SJSA1 (cell line): ENCODE measurements at regions not wholly inside any gene's neighbourhood (a gene's known extent, or its start where the extent isn't known, plus 50 kb on each side); places are given as distances from the start of the nearest gene placed in this dataset.
"Not testable (repeated sequence)": the region's sequence is repeated elsewhere in the genome, so short reads cannot be mapped to it uniquely, and the experiment has no call there.

ENCODE experiments used
- DNase-seq, 2 experiments: peaks; one replicate each; pipeline ENCODE4 v3.0.0-alpha.2; 2015 to 2020; ENCODE audit warnings: low spot score in 2 of 2, low read depth in 1 of 2
- H3K27ac ChIP-seq: fragments of 250-450 bp; sonication (Bioruptor Pico); 2 replicates; pipeline ENCODE4 v1.5.1; 2020; ENCODE audit warnings: mild to moderate bottlenecking, moderate library complexity
- H3K27me3 ChIP-seq: fragments of 250-450 bp; sonication (Bioruptor Pico); replicated peaks from 2 replicates; pipeline ENCODE4 v1.5.1; 2020; ENCODE audit warnings: mild to moderate bottlenecking, moderate library complexity
- H3K36me3 ChIP-seq: fragments of 250-450 bp; sonication (Bioruptor Pico); 2 replicates; pipeline ENCODE4 v1.5.1; 2020; ENCODE audit warnings: mild to moderate bottlenecking
- H3K4me1 ChIP-seq: fragments of 250-450 bp; sonication (Bioruptor Pico); replicated peaks from 2 replicates; pipeline ENCODE4 v1.6.1; 2021; ENCODE audit warnings: mild to moderate bottlenecking
- H3K4me3 ChIP-seq: fragments of 250-450 bp; sonication (Bioruptor Pico); 2 replicates; pipeline ENCODE4 v1.5.1; 2020; ENCODE audit warnings: mild to moderate bottlenecking
- H3K9me3 ChIP-seq: fragments of 250-450 bp; sonication (Bioruptor Pico); replicated peaks from 2 replicates; pipeline ENCODE4 v1.5.1; 2020; ENCODE audit warnings: mild to moderate bottlenecking

- Histone ChIP-seq H3K27me3 (no peaks in the 10 kb centered on the region), H3K36me3 (no peaks in the 10 kb centered on the region), H3K27ac (no peak overlapping the region), H3K4me3 (no peak overlapping the region), H3K9me3 (no peaks in the 10 kb centered on the region), H3K4me1 (no peaks in the 10 kb centered on the region)
- no peak for DNase-seq
These were observed 129.0 kb downstream of the VSIG4 start for GRCh38 chrX:65910899-65911298.

- Histone ChIP-seq H3K36me3 (no peaks in the 10 kb centered on the region), H3K27me3 (no peaks in the 10 kb centered on the region), H3K4me1 (no peaks in the 10 kb centered on the region), H3K4me3 (no peak overlapping the region), H3K9me3 (no peaks in the 10 kb centered on the region), H3K27ac (no peak overlapping the region)
- DNase-seq = no peak
These were observed 136.1 kb downstream of the VSIG4 start for GRCh38 chrX:65903750-65904149.

GRCh38 chrX:65902011-65902410, 137.9 kb downstream of the VSIG4 start:
- Histone ChIP-seq H3K4me3 (no peak overlapping the region), H3K27ac (no peak overlapping the region), H3K27me3 (no peaks in the 10 kb centered on the region), H3K4me1 (no peaks in the 10 kb centered on the region), H3K9me3 (no peaks in the 10 kb centered on the region), H3K36me3 (no peaks in the 10 kb centered on the region)
- no peak for DNase-seq

- H3K27me3 ChIP-seq = no peaks in the 10 kb centered on the region
- H3K9me3 ChIP-seq = no peaks in the 10 kb centered on the region
- no peak overlapping the region for H3K27ac ChIP-seq
- no peaks in the 10 kb centered on the region for H3K4me1 ChIP-seq
- DNase-seq = no peak
- H3K4me3 ChIP-seq = no peak overlapping the region
- H3K36me3 ChIP-seq = no peaks in the 10 kb centered on the region
These were observed 138.7 kb downstream of the VSIG4 start for GRCh38 chrX:65900850-65901844.

- H3K36me3 ChIP-seq = no peaks in the 10 kb centered on the region
- DNase-seq = no peak
- no peaks in the 10 kb centered on the region for H3K9me3 ChIP-seq
- no peak overlapping the region for H3K27ac ChIP-seq
- no peaks in the 10 kb centered on the region for H3K27me3 ChIP-seq
- H3K4me1 ChIP-seq = no peaks in the 10 kb centered on the region
- H3K4me3 ChIP-seq = no peak overlapping the region
These were observed 145.7 kb downstream of the VSIG4 start for GRCh38 chrX:65894133-65894532.

- not testable (repeated sequence) for H3K27ac ChIP-seq, DNase-seq, H3K4me3 ChIP-seq, H3K9me3 ChIP-seq, H3K4me1 ChIP-seq, H3K36me3 ChIP-seq, H3K27me3 ChIP-seq
These were observed 148.1 kb downstream of the VSIG4 start for GRCh38 chrX:65891817-65892216.

- not testable (repeated sequence) for H3K27ac ChIP-seq, H3K27me3 ChIP-seq, H3K36me3 ChIP-seq
These were observed 151.7 kb downstream of the VSIG4 start for GRCh38 chrX:65888150-65888549.

GRCh38 chrX:65883556-65883955, 156.3 kb downstream of the VSIG4 start:
- H3K27ac ChIP-seq = no peak overlapping the region
- H3K36me3 ChIP-seq = no peaks in the 10 kb centered on the region
- no peak overlapping the region for H3K4me3 ChIP-seq
- no peaks in the 10 kb centered on the region for H3K4me1 ChIP-seq
- DNase-seq = no peak
- H3K27me3 ChIP-seq = no peaks in the 10 kb centered on the region
- H3K9me3 ChIP-seq = no peaks in the 10 kb centered on the region

More at GRCh38 chrX:65888150-65888549, 151.7 kb downstream of the VSIG4 start:
- not testable (repeated sequence) for H3K4me3 ChIP-seq, H3K9me3 ChIP-seq, H3K4me1 ChIP-seq, DNase-seq

GRCh38 chrX:65879977-65880799, 159.7 kb downstream of the VSIG4 start:
- no peaks in the 10 kb centered on the region for H3K27me3 ChIP-seq
- no peaks in the 10 kb centered on the region for H3K36me3 ChIP-seq
- no peaks in the 10 kb centered on the region for H3K4me1 ChIP-seq
- DNase-seq = no peak
- H3K4me3 ChIP-seq = no peak overlapping the region
- H3K9me3 ChIP-seq = no peaks in the 10 kb centered on the region
- H3K27ac ChIP-seq = no peak overlapping the region

GRCh38 chrX:65878456-65878855, 161.4 kb downstream of the VSIG4 start:
- Histone ChIP-seq H3K9me3 (no peaks in the 10 kb centered on the region), H3K27ac (no peak overlapping the region), H3K27me3 (no peaks in the 10 kb centered on the region), H3K36me3 (no peaks in the 10 kb centered on the region), H3K4me3 (no peak overlapping the region), H3K4me1 (no peaks in the 10 kb centered on the region)
- no peak for DNase-seq

- no peak overlapping the region for H3K4me3 ChIP-seq
- no peak overlapping the region for H3K27ac ChIP-seq
- H3K4me1 ChIP-seq = no peaks in the 10 kb centered on the region
- H3K9me3 ChIP-seq = no peaks in the 10 kb centered on the region
- H3K27me3 ChIP-seq = no peaks in the 10 kb centered on the region
- no peak for DNase-seq
- no peaks in the 10 kb centered on the region for H3K36me3 ChIP-seq
These were observed 161.9 kb downstream of the VSIG4 start for GRCh38 chrX:65877953-65878352.

- not testable (repeated sequence) for DNase-seq, H3K27ac ChIP-seq, H3K27me3 ChIP-seq, H3K4me3 ChIP-seq, H3K4me1 ChIP-seq, H3K9me3 ChIP-seq, H3K36me3 ChIP-seq
These were observed 164.3 kb downstream of the VSIG4 start for GRCh38 chrX:65875614-65876013.

- Histone ChIP-seq H3K36me3 (no peaks in the 10 kb centered on the region), H3K9me3 (no peaks in the 10 kb centered on the region), H3K4me3 (no peak overlapping the region), H3K27ac (no peak overlapping the region), H3K4me1 (no peaks in the 10 kb centered on the region), H3K27me3 (no peaks in the 10 kb centered on the region)
- no peak for DNase-seq
These were observed 165.1 kb downstream of the VSIG4 start for GRCh38 chrX:65874765-65875164.

- no peaks in the 10 kb centered on the region for H3K9me3 ChIP-seq
- DNase-seq = no peak
- no peak overlapping the region for H3K4me3 ChIP-seq
- H3K36me3 ChIP-seq = no peaks in the 10 kb centered on the region
- H3K27ac ChIP-seq = no peak overlapping the region
- H3K27me3 ChIP-seq = no peaks in the 10 kb centered on the region
- H3K4me1 ChIP-seq = no peaks in the 10 kb centered on the region
These were observed 165.8 kb downstream of the VSIG4 start for GRCh38 chrX:65874110-65874509.
